Keratinocyte (primary cell): ENCODE measurements at regions not wholly inside any gene's neighbourhood (a gene's known extent, or its start where the extent isn't known, plus 50 kb on each side); places are given as distances from the start of the nearest gene placed in this dataset.

Experiments used
- DNase-seq: peaks from one replicate; pipeline ENCODE4 v3.0.0-alpha.2; 2011; ENCODE audit warnings: low read depth, missing footprints, low spot score
- FAIRE-seq: peaks from 2 replicates; lab custom pipeline; 2011; peaks lifted over from hg19 to GRCh38; lab: Jason Lieb, UNC
- H2AFZ ChIP-seq: 2 replicates; pipeline ENCODE4 v1.6.0; 2012; ENCODE audit warnings: low read length, control low read depth, inconsistent platforms; ENCODE audit not compliant: control insufficient read depth
- H3K27ac ChIP-seq: 2 replicates; pipeline ENCODE4 v1.5.1; 2011; ENCODE audit warnings: low read length; ENCODE audit not compliant: control insufficient read depth, insufficient read depth
- H3K27me3 ChIP-seq: 3 replicates; pipeline ENCODE4 v1.6.0; 2011; ENCODE audit warnings: low read length; ENCODE audit not compliant: control insufficient read depth, insufficient read depth; ENCODE audit errors: extremely low read depth
- H3K36me3 ChIP-seq, 2 experiments: 2 replicates in 1 of 2; 3 replicates in 1 of 2; pipeline ENCODE4 v1.5.1; 2011; ENCODE audit warnings: low read length in 2 of 2, mild to moderate bottlenecking in 1 of 2; ENCODE audit not compliant: control insufficient read depth in 2 of 2, insufficient read depth in 2 of 2; ENCODE audit errors: extremely low read depth in 1 of 2
- H3K4me1 ChIP-seq: 3 replicates; pipeline ENCODE4 v1.5.1; 2011; ENCODE audit warnings: low read length; ENCODE audit not compliant: control insufficient read depth, insufficient read depth; ENCODE audit errors: extremely low read depth
- H3K4me2 ChIP-seq: 3 replicates; pipeline ENCODE4 v1.6.0; 2011; ENCODE audit warnings: low read depth, low read length; ENCODE audit not compliant: control insufficient read depth, insufficient read depth; ENCODE audit errors: extremely low read depth
- H3K4me3 ChIP-seq, 3 experiments: fragments of 200-600 bp in 1 of 3; sonication (generic) in 1 of 3; 2 replicates in 2 of 3; 3 replicates in 1 of 3; pipeline ENCODE4 v1.5.1; 2011 to 2016; ENCODE audit warnings: low read length in 3 of 3, mild to moderate bottlenecking in 3 of 3, control low read depth in 2 of 3, inconsistent platforms in 1 of 3, low read depth in 1 of 3, mixed read lengths in 1 of 3, mixed run types in 1 of 3, moderate library complexity in 1 of 3; ENCODE audit not compliant: control insufficient read depth in 2 of 3, insufficient read depth in 2 of 3; ENCODE audit errors: extremely low read depth in 1 of 3
- H3K79me2 ChIP-seq: 2 replicates; pipeline ENCODE4 v1.6.0; 2012; ENCODE audit warnings: low read length; ENCODE audit not compliant: control insufficient read depth, insufficient read depth
- H3K9ac ChIP-seq: 3 replicates; pipeline ENCODE4 v1.6.0; 2011; ENCODE audit warnings: low read length; ENCODE audit not compliant: control insufficient read depth, insufficient read depth; ENCODE audit errors: extremely low read depth
- H3K9me1 ChIP-seq: 3 replicates; pipeline ENCODE4 v1.6.0; 2011; ENCODE audit warnings: low read length; ENCODE audit not compliant: control insufficient read depth, insufficient read depth; ENCODE audit errors: extremely low read depth
- H3K9me3 ChIP-seq: 2 replicates; pipeline ENCODE4 v1.5.1; 2012; ENCODE audit warnings: low read depth, low read length; ENCODE audit not compliant: control insufficient read depth
- H4K20me1 ChIP-seq: 3 replicates; pipeline ENCODE4 v1.6.0; 2011; ENCODE audit warnings: low read length; ENCODE audit not compliant: control insufficient read depth, insufficient read depth; ENCODE audit errors: extremely low read depth
- CTCF ChIP-seq, 3 experiments: IDR thresholded peaks in 1 of 3; conservative IDR thresholded peaks in 1 of 3; optimal IDR thresholded peaks in 1 of 3; 2 replicates in 2 of 3; 3 replicates in 1 of 3; pipeline versions ENCODE3 to v1.5.1; 2011; ENCODE audit warnings: low read length in 3 of 3, mild to moderate bottlenecking in 3 of 3, moderate library complexity in 2 of 3, control low read depth in 1 of 3, inconsistent platforms in 1 of 3; ENCODE audit not compliant: insufficient read depth in 2 of 3; ENCODE audit errors: extremely low read depth in 1 of 3
- EZH2 ChIP-seq: IDR thresholded peaks from one replicate; pipeline ENCODE4 v1.6.1; 2012; ENCODE audit warnings: inconsistent platforms, mild to moderate bottlenecking, low read length, moderate library complexity
- dilution Hi-C: fragments of 300-500 bp; cut with MboI; formaldehyde crosslinking; loops from one replicate; pipeline ENCODE4 v1.7.0; 2020; ENCODE audit warnings: low sequenced_read_pairs; ENCODE audit not compliant: extremely low pct_ligation_motif_present

- Histone ChIP-seq H3K79me2 (no peaks in the 10 kb centered on the region), H4K20me1 (no peaks in the 10 kb centered on the region), H3K9me1 (no peaks in the 10 kb centered on the region), H3K27ac (no peak overlapping the region), H3K9ac (no peak overlapping the region), H3K4me2 (no peak overlapping the region), H3K9me3 (no peaks in the 10 kb centered on the region), H3K36me3 (no peaks in the 10 kb centered on the region), H2AFZ (no peak overlapping the region), H3K4me3 (no peak overlapping the region), H3K27me3 (no peaks in the 10 kb centered on the region), H3K4me1 (no peaks in the 10 kb centered on the region)
- dilution Hi-C loops, result no loop called here
- DNase-seq (no peak), FAIRE-seq (no peak)
- TF ChIP-seq CTCF (optimal IDR thresholded peaks at IDR 0.05 in 1 of 3, IDR thresholded peaks at IDR 0.05 in 1 of 3, conservative IDR thresholded peaks at IDR 0.05 in 1 of 3; ENCODE audit: extremely low read depth in 1 of 3, insufficient read depth in 2 of 3, low read length in 3 of 3) (no peak), EZH2 (no peak)
Observed at GRCh38 chr6:102356170-102356569, 962.7 kb downstream of the GRIK2 start.

GRCh38 chr6:102355578-102355977, 962.1 kb downstream of the GRIK2 start:
- Histone ChIP-seq H3K9me1 (no peaks in the 10 kb centered on the region), H2AFZ (no peak overlapping the region), H3K4me2 (no peak overlapping the region), H3K27ac (no peak overlapping the region), H3K4me3 (no peak overlapping the region), H3K79me2 (no peaks in the 10 kb centered on the region), H3K27me3 (no peaks in the 10 kb centered on the region), H4K20me1 (no peaks in the 10 kb centered on the region), H3K9ac (no peak overlapping the region), H3K4me1 (no peaks in the 10 kb centered on the region), H3K9me3 (no peaks in the 10 kb centered on the region), H3K36me3 (no peaks in the 10 kb centered on the region)
- DNase-seq (no peak), FAIRE-seq (no peak)
- dilution Hi-C loops, result no loop called here
- TF ChIP-seq EZH2, result no peak
- TF ChIP-seq CTCF (optimal IDR thresholded peaks at IDR 0.05 in 1 of 3, IDR thresholded peaks at IDR 0.05 in 1 of 3, conservative IDR thresholded peaks at IDR 0.05 in 1 of 3; ENCODE audit: extremely low read depth in 1 of 3, insufficient read depth in 2 of 3, low read length in 3 of 3), result no peak
